HG02623 (cell line): ENCODE measurements at regions not wholly inside any gene's neighbourhood (a gene's known extent, or its start where the extent isn't known, plus 50 kb on each side); places are given as distances from the start of the nearest gene placed in this dataset.

Experiments
- ATAC-seq: cut with Tn5 transposase; IDR thresholded peaks from one replicate; pipeline ENCODE4 v1.9.1; 2021; ENCODE audit warnings: moderate library complexity; ENCODE audit not compliant: unreplicated experiment

DNA sequence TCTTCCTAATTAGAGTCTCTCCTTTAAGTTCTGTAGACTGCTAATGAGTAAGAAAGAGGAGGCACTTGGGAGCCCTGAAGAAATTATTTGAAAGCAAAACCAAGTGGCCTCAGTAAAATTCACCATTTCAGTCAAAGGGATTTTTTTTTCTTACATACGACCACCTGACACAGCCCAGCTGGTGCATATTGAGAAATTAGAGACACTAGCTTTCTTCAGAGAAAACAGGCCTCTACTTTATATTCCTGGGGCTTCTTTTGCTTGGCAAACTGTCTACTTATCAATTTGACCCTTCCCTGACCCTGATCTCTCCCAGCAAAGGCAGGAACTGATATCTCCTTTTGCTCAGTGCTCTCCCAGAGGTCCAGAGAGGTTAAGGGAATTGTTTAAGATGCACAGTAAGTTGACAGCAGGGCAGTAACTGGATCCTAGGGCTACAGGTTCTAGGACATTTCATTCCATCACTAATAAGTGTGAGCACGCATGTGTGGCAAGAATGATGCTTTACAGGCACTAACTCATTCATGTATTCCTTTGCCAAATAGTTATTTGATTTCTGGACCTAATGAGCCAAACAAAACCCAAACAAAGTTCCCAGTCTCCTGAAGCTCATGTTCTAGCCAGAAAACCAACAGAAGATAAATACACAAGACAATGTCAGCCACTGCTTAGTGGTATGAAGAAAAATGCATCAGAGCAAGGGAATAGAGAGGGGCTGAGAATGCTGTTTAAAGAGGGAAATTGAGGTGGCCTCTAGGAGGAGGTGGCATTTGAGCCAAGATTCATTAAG lies 467.6 kb downstream of the SOX6 start:
- ATAC-seq = no peak

DNA sequence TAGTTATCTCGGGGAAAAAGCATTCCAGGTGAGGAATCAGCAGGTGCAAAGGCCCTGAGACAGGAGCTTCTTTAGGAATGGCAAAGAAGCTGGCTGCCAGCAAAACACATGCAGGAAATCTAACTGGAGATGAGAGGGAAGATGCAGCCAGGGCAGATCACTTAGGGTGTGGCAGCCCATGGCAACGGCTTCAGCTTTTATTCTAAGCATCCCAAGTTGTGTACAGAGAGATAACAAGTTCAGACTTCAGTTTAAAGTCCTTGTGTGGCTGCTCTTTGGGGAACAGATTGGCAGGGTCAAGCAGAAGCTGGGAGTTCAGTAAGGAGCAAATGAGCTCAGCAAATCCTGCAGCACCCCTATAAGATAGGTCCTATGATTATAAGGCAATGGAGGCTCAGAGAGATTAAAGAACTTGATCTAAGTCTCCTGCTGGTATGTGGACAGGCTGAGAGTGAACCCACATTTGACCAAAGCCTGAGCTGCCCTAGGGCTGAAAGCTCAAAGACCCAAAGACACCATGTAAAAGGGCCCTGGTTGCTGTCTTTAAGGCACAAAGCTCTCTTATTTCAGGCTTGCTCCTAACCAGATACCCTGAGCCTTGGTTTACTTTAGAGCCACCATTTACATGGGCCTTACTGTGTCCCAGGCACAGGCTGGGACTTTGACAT lies 466.8 kb downstream of the SOX6 start:
- ATAC-seq = no peak

DNA sequence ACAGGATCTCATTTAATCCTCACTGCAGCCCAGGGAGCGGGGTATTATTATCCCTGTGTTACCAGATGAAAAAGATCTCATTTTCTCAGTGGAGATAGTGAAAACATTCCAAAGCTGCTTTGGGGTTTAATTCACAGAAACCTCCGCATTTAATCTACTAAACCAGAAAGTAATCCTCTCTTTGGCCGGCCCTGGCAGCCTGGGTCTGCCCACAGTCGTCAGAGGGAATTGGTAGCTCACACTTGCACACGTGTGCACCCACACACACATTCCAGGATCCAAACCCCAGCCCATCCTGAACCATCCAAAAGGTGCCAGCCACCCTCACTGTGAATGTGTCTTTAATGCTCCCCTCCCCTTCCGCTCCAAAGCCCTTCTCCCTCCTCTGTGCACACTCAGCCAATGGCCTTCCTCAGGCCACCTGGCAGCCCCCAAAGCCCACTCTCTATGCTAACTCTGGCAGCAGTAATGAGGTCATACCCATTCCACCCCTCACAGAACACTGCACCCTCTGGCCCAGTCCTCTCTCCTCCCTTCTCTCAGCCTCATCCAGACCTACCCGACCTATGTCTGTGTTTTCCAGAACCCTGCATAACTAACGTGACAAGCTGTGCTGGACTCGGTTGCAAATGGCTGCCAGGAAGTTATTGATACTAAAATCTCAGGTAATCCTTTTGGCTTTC lies 466.2 kb downstream of the SOX6 start:
- ATAC-seq = no peak

DNA sequence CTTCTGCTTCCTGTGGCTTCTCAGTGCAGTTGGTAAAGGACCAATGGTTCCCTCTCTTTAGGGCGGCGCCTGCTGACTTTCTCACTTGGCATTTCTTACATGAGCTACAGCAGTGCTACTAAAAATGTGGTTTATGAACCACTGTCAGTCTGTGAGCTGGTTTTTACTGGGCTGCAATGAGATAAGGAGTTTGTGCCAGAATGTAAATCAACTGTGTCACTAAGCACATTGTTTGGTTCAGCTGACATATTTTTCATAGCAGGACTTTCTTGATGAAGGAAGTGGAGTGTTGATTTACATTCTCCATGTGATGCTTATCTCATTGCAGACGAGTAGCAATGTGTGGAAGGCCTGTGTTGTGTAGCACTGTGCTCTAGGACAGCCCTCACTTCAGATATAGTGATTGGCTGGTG lies 463.3 kb downstream of the SOX6 start:
- ATAC-seq = no peak

DNA sequence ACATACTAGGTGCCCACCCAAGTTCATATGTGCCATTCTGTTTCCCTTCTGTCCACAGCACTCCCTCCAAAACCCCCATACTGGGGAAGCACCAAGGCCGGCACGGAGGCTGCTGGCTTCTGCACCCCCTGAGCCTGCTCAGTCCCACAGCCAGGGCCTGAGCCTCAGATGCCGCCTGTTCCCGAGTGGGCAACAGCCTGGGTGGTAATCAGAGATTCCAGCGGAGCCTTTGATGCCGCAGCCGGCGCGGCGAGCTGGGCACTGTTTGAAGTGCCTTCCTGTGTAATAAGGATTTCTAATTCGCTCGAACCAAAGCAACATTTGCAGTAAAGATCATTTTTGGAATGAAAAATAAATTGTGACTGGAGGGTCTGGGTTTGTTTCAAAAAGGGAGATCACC lies 460.3 kb downstream of the SOX6 start:
- ATAC-seq = no peak

DNA sequence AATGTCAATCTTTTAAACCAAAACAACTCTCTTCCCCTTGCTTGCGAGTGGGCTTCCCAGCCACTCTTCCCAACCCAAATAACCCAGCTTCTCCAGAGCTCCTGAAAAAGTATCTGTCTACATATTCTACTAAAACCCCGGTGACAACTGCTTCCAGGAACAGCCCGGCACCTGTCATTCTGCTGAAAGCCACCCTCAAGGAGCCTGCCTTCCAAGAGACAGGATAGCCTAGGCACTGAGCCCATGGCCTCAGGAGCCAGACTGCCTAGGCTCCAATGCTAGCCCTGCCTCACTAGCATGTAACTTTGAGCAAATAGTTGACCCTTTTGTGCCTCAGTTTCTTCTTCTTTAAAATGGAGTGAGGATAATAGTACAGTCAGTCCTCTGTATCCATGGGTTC lies 459.8 kb downstream of the SOX6 start:
- ATAC-seq = no peak

DNA sequence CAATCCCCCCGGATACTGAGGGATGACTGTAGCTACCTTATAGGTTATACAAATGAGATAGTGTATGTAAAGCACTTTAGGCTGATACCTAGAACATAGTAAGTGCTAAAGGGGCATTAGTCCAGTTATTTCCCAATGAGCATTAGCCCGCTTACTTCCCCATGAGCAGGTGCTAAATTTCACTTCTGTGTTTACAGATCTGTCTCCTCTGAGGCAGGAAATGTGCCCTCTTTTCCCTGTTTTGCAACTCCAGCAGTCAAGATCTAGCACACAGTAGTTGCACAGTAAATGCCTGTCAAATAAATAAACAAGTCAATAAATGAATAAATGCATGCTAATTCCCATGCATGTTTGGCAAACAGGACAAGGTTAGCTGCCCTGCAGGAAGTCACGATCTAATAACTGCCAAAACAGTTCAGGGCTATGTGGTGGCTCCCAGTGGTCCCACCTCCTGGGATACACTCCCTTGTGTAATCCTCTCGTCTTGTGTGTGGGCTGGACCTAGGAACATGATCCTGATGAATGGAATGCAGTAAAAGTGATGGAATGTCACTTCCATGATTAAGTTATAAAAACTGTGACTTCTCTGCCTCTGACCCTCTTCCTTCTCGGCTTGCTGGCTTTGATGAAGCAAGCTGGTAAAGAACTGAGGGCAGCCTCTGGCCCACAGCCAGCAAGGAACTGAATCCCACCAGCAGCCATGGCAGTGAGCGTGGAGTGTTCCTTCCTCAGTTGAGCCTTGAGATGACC lies 459.0 kb downstream of the SOX6 start:
- ATAC-seq = no peak

DNA sequence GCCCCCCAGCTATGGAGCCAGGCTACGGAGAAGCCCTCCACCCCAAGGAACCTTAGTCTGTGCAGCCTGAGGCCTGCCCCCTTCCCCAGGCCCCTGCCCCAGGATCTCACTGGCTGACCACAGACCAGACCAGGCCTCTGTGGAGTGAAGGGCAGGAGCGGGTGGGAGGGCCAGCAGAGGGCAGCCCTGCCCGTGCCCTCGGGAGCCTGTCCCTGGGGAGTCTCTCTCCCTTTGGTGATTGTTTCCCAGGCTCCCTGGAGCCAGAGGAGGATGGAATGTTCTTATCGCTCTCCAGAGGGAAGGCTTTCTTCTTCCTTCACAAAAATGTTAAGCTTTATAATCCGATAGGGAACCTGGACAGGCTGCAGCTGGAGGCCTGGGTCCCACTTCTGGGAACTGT lies 455.3 kb downstream of the SOX6 start:
- no peak for ATAC-seq

DNA sequence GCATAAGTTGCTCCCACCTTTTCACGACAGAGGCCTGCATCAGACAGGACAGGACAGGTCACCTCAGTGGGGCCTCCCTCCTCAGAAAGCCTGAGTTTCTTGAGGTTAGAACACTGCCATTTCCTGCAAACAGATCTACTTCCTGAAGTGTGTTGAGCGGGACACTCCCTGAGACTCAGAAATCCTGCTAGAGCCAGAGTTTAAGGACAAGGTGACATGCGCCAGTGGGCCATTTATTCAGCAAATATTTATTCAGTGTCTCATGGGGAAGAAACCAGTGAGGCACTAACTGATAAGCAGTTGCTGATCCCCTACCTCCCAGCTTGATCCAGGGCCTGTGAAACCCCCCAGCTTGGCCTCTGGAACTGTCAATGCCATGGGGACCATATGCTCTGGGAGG lies 454.6 kb downstream of the SOX6 start:
- ATAC-seq = no peak

DNA sequence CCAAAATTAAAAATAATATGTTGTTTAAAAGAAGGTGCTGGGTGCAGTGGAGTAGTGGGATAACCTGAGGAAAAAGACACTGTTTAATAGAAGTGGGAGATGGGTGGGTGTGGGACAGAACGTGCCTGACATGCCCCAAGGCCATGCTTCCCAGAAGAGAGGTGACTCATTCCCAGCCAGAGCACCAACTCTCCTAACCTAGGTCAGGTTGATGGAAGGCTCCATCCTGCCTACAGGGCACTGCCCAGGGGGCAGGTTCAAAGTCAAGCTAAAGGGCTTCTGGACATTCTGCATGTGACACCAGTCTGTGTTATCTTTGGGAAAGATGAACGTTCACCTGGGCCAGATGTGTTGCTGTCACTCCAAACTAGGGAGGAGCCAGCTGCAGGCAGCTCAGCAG lies 453.1 kb downstream of the SOX6 start:
- no peak for ATAC-seq

DNA sequence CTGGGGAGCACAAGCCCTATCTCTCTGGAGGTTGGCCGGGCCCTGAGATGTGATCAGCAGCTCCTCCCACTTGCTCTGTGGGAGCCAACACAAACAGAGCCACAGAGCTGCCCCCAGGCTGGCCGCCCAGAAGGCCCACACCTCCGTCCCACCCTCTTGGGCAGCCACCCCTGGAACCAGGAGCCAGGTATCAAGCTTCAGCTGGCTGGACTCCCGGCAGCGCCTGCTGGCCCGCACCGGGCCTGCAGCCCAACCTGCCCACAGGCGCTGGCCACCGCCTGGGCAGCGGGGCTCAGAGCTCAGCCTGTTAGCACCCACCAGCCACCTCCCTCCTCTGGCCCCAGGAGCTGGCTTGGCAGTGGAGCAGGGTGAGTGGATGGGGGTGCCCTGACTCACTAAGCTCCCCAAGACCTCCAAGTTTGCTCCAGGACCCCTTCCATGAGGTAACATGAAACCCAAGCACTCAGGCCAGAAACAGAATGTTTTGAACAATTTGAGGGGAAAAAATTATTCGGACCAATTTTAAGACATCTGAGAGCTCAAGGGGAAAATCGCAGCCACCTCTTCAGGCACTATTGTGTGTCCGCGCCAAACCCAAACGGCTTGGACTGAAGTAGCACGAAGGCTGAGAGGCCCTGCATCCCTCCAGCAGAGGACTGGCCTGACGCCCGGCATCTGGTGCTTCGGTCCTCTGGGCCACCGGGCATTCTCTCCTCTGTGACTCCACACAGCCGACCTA lies 450.8 kb downstream of the SOX6 start:
- ATAC-seq = no peak

DNA sequence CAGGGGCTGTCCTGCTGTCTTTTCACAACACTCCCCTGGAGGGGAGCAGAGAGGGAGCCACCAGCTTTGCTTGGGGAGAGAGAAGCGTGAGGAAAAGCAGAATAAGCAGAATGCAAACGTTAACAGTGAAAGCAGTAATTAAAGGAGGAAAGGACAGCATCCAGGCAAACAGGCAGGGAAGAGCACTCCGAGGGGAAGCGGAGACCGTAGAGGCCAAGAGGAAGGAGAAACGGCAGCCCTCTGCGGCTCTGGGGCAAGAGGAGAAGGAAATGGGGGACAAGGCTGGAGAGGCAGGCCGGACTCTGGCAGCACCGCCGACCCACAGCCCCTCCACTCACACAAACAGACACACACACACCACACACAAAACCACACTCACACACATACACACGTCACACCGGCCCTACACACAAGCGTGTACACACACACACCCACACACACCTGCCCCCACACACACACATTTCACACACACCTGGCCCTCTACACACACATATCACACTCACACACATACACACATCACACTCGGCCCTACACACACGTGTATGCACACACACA lies 449.8 kb downstream of the SOX6 start:
- ATAC-seq = no peak

DNA sequence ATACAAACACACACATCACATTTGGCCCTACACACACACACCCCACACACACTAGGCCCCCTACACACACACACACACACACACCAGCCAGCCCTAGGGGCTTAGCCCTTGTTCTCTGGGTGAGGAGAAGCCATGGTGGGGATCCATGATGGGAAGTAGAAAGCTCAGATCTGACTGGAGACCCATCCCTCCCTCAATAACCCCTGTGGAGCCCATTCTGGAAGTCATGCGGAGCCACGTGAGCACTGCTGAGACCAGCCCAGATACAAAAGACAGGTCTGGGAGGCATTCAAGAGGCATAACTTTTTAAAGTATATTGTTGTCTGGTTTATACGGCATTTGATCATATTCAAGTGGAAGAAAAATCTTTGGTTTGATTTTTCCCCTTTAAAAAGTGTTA lies 448.5 kb downstream of the SOX6 start:
- no peak for ATAC-seq

DNA sequence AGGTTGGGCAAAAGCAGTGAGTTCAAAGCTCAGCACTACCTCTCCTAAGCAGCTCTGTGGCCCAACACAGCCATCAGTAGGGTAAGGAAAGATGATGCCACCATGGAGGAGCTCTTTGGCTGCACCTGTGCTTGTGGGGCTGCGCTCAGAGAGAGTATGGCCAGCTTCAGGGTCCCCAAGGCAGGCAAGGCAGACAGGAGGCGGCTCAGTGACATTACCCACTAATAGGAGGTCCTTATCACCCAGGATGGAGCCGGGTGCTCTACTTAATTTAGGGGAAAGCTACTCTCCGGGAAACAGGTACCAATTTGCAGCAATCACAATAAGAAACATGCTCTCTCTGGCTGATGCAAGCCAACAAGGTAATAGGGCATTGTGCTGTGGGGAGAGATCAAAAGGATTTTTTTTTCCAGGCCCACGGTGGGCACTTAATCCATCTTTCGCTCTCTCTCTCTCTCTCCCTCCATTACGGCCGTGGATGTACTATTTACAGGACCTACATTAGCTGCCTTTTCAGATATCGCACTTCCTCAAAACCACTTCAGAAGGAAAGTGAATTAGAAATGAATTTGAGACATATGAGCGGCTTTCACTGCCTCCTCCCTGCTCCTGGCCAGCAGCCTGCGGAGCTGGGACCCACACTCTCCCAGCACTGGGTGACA lies 446.3 kb downstream of the SOX6 start:
- no peak for ATAC-seq

DNA sequence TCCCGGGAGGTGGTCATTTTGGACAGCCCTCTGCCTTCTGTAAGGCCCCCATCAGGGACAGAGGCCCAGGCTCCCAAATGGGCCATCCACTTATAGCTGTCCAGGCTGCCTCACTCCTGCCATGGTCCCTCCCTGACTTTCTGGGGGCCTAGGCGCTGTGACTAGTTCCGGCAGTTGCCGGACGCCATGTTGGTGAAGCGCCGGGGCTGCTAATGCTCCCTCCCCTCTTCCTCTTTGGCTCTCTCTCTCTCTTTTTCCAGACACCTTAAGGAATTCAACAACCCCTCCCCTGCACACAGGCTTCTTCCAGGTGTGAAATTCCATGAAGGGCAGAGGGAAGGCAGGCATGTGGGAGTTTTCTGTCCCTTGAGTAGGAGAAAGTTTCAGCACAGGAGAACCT lies 445.6 kb downstream of the SOX6 start:
- no peak for ATAC-seq

DNA sequence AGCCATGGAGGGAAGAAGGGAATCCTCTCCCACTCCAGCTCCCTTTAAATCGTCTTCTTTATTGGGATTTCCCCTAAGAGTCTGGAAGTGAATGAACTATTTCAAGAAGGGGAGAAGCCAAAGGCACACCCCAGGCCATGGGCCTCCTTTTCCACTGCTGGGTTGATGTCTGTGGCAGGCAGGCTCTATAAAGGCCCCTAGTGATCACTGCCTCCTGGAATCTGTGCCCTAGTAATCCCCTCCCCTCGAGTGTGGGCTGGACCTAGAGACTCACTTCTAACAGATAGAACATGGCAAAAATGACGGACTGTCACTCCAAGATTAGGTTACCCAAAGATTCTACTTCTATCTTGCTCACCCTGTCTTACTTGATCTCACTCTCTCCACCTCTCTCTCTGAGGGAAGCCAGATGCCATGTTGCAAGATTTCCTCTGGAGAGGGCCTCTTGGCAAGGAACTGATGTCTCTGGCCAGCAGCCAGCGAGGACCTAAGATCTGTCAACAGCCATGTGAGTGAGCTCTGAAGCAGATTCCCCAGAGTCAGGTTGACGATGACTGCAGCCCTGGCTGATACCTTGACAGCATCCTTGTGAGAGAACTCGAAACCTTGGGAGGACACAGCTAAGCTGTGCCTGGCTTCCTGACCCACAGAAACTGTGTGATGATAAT lies 444.8 kb downstream of the SOX6 start:
- no peak for ATAC-seq

DNA sequence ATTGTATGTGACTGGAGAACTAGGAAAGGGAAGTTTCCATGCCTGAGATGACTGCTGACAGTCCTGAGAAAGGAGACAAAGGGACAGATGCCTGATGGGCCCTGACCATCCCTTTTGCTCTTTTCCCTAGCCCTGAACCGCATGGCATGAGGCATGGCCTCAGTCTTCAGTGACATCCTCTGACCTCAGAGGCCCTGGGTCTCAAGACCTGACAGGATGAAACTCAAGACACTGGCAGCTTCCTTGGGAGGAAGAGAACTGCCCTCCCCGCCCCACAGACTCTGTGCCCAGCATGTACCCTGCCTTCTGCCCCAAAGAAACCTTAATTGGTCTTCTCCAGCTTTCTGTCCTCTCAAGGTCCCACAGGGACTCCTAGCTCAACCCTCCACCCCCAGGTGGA lies 444.1 kb downstream of the SOX6 start:
- no peak for ATAC-seq

DNA sequence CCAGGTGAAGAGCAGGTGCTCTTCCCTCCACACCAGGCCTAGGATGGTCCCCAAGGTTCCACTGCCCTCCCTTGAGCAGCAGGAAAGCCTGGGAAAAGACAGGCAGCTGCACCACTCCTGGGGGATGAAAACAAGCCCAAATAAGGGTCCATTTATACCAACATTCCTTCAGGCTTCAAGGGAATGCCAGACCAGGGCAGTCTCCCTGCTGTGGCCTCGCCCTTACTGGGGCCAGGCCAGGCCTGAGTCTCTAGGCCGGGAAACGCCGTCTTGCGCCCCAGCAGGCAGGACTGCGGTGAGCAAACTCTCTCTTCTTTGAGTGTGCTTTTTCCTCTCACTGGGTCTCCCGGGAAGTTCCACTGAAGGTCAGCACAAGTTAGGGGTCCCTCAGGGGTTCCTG lies 443.5 kb downstream of the SOX6 start:
- ATAC-seq = no peak

DNA sequence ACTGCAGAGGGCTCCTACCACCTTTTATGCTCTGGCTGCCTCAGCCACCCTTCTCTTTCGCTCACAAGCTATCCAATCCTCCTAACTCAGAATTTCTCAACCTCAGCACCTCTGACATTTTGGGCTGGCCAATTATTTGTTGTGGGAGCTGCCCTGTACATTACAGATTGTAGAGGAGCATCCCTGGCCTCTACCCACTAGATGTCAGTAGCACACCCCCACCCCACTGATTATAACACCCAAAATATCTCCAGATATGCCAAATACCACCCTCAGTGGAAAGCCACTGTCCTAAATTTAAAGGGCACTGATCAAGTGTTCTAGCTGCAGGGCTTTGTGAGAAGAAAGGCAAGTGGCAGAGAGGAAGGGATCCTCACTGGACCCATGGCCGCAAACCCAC lies 443.1 kb downstream of the SOX6 start:
- ATAC-seq = no peak
